ENCODE measurements at regions not wholly inside any gene's neighbourhood (a gene's known extent, or its start where the extent isn't known, plus 50 kb on each side); places are given as distances from the start of the nearest gene placed in this dataset.

GRCh38 chr3:25155652-25156471 is 272.2 kb upstream of the RARB start:
- no peaks in the 10 kb centered on the region for H3K27me3 ChIP-seq (ENCODE audit: insufficient read depth, low read depth)
- no peaks in the 10 kb centered on the region for H3K4me1 ChIP-seq (ENCODE audit: low read depth, poor library complexity, severe bottlenecking)
- no peak overlapping the region for H3K4me3 ChIP-seq (IDR thresholded peaks at IDR 0.05; ENCODE audit: insufficient read depth, low read depth, low read length)
- no peak for TF ChIP-seq CTCF (conservative IDR thresholded peaks at IDR 0.05; ENCODE audit: low read depth, low read length)
- H3K9ac ChIP-seq, result no peak overlapping the region
- no peak overlapping the region for H3K4me2 ChIP-seq
- no peak overlapping the region for H3K27ac ChIP-seq
- no peaks in the 10 kb centered on the region for H4K20me1 ChIP-seq (ENCODE audit: insufficient read depth)
- H2AFZ ChIP-seq (ENCODE audit: low read depth), result no peak overlapping the region
- no peaks in the 10 kb centered on the region for H3K36me3 ChIP-seq (ENCODE audit: insufficient read depth)
- no peaks in the 10 kb centered on the region for H3K79me2 ChIP-seq (ENCODE audit: insufficient read depth, low read depth)

DNA sequence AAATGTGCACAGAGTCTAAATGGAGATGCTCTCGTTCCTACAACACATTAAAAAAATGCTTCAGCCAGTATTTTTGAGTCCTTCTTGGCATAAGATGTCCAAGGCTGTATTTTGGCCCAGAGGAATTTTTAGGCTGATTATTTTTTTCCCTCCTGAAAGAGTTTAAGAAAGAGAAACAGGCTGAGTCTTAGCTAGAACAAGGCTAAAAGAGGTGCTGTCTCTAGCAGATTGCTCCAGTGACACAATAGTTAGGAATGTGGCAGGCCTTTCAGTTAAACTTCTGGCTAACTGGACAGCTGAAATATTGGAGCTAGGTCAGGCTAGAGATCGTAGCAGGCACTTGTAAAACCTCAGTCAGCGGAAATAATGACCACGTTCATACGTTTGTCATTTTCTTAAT is 271.4 kb upstream of the RARB start:
- Histone ChIP-seq H3K27ac (no peak overlapping the region), H3K27me3 (ENCODE audit: insufficient read depth, low read depth) (no peaks in the 10 kb centered on the region), H3K9ac (no peak overlapping the region), H3K4me1 (ENCODE audit: low read depth, poor library complexity, severe bottlenecking) (no peaks in the 10 kb centered on the region), H2AFZ (ENCODE audit: low read depth) (no peak overlapping the region), H3K36me3 (ENCODE audit: insufficient read depth) (no peaks in the 10 kb centered on the region), H3K4me3 (IDR thresholded peaks at IDR 0.05; ENCODE audit: insufficient read depth, low read depth, low read length) (no peak overlapping the region), H3K4me2 (no peak overlapping the region), H4K20me1 (ENCODE audit: insufficient read depth) (no peaks in the 10 kb centered on the region), H3K79me2 (ENCODE audit: insufficient read depth, low read depth) (no peaks in the 10 kb centered on the region)
- TF ChIP-seq CTCF (conservative IDR thresholded peaks at IDR 0.05; ENCODE audit: low read depth, low read length), result no peak

DNA sequence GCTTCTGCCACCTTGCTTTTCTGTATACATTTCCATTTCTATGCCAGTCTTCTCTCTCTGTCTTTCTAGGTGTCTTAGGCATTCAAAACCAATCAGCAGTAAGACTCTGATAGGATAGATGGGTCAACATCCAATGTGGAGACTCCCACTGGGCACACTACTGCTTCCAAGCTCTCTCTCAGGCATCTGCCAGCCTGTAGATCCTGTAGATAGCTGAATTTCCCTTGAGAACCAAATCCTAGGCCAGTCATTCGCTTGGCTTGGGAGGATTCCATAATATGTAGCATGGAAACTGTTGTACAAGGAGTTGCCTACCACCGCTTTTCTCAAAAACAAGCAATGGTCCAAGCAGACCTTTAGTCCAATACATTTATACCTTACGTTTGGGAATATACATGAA is 262.8 kb upstream of the RARB start:
- Histone ChIP-seq H3K4me1 (ENCODE audit: low read depth, poor library complexity, severe bottlenecking) (no peaks in the 10 kb centered on the region), H4K20me1 (ENCODE audit: insufficient read depth) (no peaks in the 10 kb centered on the region), H3K9ac (no peak overlapping the region), H3K27me3 (ENCODE audit: insufficient read depth, low read depth) (no peaks in the 10 kb centered on the region), H3K36me3 (ENCODE audit: insufficient read depth) (no peaks in the 10 kb centered on the region), H3K4me3 (IDR thresholded peaks at IDR 0.05; ENCODE audit: insufficient read depth, low read depth, low read length) (no peak overlapping the region), H3K4me2 (no peak overlapping the region), H3K79me2 (ENCODE audit: insufficient read depth, low read depth) (no peaks in the 10 kb centered on the region), H3K27ac (no peak overlapping the region), H2AFZ (ENCODE audit: low read depth) (no peak overlapping the region)
- TF ChIP-seq CTCF (conservative IDR thresholded peaks at IDR 0.05; ENCODE audit: low read depth, low read length), result no peak

GRCh38 chr3:25166016-25166415 is 262.0 kb upstream of the RARB start:
- no peak for TF ChIP-seq CTCF (conservative IDR thresholded peaks at IDR 0.05; ENCODE audit: low read depth, low read length)
- Histone ChIP-seq H3K79me2 (ENCODE audit: insufficient read depth, low read depth) (no peaks in the 10 kb centered on the region), H3K4me2 (no peak overlapping the region), H3K27me3 (ENCODE audit: insufficient read depth, low read depth) (no peaks in the 10 kb centered on the region), H3K4me1 (ENCODE audit: low read depth, poor library complexity, severe bottlenecking) (no peaks in the 10 kb centered on the region), H4K20me1 (ENCODE audit: insufficient read depth) (no peaks in the 10 kb centered on the region), H3K4me3 (IDR thresholded peaks at IDR 0.05; ENCODE audit: insufficient read depth, low read depth, low read length) (no peak overlapping the region), H3K9ac (no peak overlapping the region), H3K27ac (no peak overlapping the region), H2AFZ (ENCODE audit: low read depth) (no peak overlapping the region), H3K36me3 (ENCODE audit: insufficient read depth) (no peaks in the 10 kb centered on the region)

Measured in KMS-11 (cell line).